HG03108 (cell line): ENCODE measurements at regions not wholly inside any gene's neighbourhood (a gene's known extent, or its start where the extent isn't known, plus 50 kb on each side); places are given as distances from the start of the nearest gene placed in this dataset.

Source experiments
- ATAC-seq: cut with Tn5 transposase; IDR thresholded peaks from one replicate; pipeline ENCODE4 v1.9.1; 2021; ENCODE audit warnings: moderate library complexity; ENCODE audit not compliant: unreplicated experiment

- no peak for ATAC-seq
These were observed 191.8 kb downstream of the LYPLAL1 start for GRCh38 chr1:219365451-219365850.

GRCh38 chr1:219362702-219363101 lies 189.0 kb downstream of the LYPLAL1 start:
- ATAC-seq: no peak

GRCh38 chr1:219359126-219359525 lies 185.4 kb downstream of the LYPLAL1 start:
- ATAC-seq: no peak

GRCh38 chr1:219358080-219358479 lies 184.4 kb downstream of the LYPLAL1 start:
- no peak for ATAC-seq

- no peak for ATAC-seq
These were observed 181.3 kb downstream of the LYPLAL1 start for GRCh38 chr1:219354962-219355361.

GRCh38 chr1:219352961-219353651 lies 179.4 kb downstream of the LYPLAL1 start:
- ATAC-seq: no peak

- ATAC-seq: no peak
These were observed 176.7 kb downstream of the LYPLAL1 start for GRCh38 chr1:219350172-219350931.

GRCh38 chr1:219347921-219348391 lies 174.3 kb downstream of the LYPLAL1 start:
- no peak for ATAC-seq

GRCh38 chr1:219347376-219347775 lies 173.7 kb downstream of the LYPLAL1 start:
- no peak for ATAC-seq

- ATAC-seq: no peak
These were observed 172.3 kb downstream of the LYPLAL1 start for GRCh38 chr1:219345953-219346352.

- no peak for ATAC-seq
These were observed 169.2 kb downstream of the LYPLAL1 start for GRCh38 chr1:219342836-219343235.

GRCh38 chr1:219340796-219341195 lies 167.1 kb downstream of the LYPLAL1 start:
- no peak for ATAC-seq

GRCh38 chr1:219339466-219339865 lies 165.8 kb downstream of the LYPLAL1 start:
- no peak for ATAC-seq

- ATAC-seq: no peak
These were observed 163.9 kb downstream of the LYPLAL1 start for GRCh38 chr1:219337588-219337987.

- no peak for ATAC-seq
These were observed 159.9 kb downstream of the LYPLAL1 start for GRCh38 chr1:219333626-219334025.

- ATAC-seq: no peak
These were observed 157.7 kb downstream of the LYPLAL1 start for GRCh38 chr1:219331424-219331823.

GRCh38 chr1:219330669-219331068 lies 157.0 kb downstream of the LYPLAL1 start:
- ATAC-seq: no peak

GRCh38 chr1:219330001-219330400 lies 156.3 kb downstream of the LYPLAL1 start:
- no peak for ATAC-seq

- ATAC-seq: no peak
These were observed 155.9 kb downstream of the LYPLAL1 start for GRCh38 chr1:219329578-219329977.

- ATAC-seq: no peak
These were observed 153.2 kb downstream of the LYPLAL1 start for GRCh38 chr1:219326843-219327242.

GRCh38 chr1:219325368-219325742 lies 151.7 kb downstream of the LYPLAL1 start:
- no peak for ATAC-seq

- peak; percentile 64 for ATAC-seq
These were observed 151.1 kb downstream of the LYPLAL1 start for GRCh38 chr1:219324629-219325367.
